CD4-positive, alpha-beta memory T cell (primary cell): ENCODE measurements at regions not wholly inside any gene's neighbourhood (a gene's known extent, or its start where the extent isn't known, plus 50 kb on each side); places are given as distances from the start of the nearest gene placed in this dataset.

ENCODE experiments used
- CTCF ChIA-PET: fragments of 350-600 bp; sonication (Branson Sonifier 250); formaldehyde crosslinking; loops from one replicate; lab custom pipeline; 2021; ENCODE audit warnings: inconsistent platforms; ENCODE audit not compliant: partially characterized antibody; lab: Charles Lee
- POLR2A ChIA-PET: fragments of 350-600 bp; sonication (Branson Sonifier 250); formaldehyde crosslinking; loops from one replicate; lab custom pipeline; 2021; ENCODE audit not compliant: partially characterized antibody; lab: Charles Lee
- DNase-seq, 5 donors: peaks; one replicate each; pipeline versions ENCODE4 v3.0.0 to v3.0.0-alpha.2; 2020 to 2022; ENCODE audit warnings: mixed read lengths in 1 of 5
- H3K27ac ChIP-seq: one replicate; pipeline ENCODE4 v1.7.0; 2013; ENCODE audit warnings: low read depth, low read length
- H3K27me3 ChIP-seq: 2 replicates; pipeline ENCODE4 v1.7.0; 2013; ENCODE audit warnings: mild to moderate bottlenecking, low read length, moderate library complexity; ENCODE audit not compliant: insufficient read depth
- H3K36me3 ChIP-seq: 2 replicates; pipeline ENCODE4 v1.7.0; 2013; ENCODE audit warnings: mild to moderate bottlenecking, low read length, moderate library complexity; ENCODE audit not compliant: insufficient read depth
- H3K4me1 ChIP-seq: 2 replicates; pipeline ENCODE4 v1.7.0; 2013; ENCODE audit warnings: mild to moderate bottlenecking, low read length, moderate library complexity; ENCODE audit not compliant: insufficient read depth
- H3K4me3 ChIP-seq, 2 donors: one replicate each; pipeline ENCODE4 v1.7.0; 2013; ENCODE audit warnings: low read length in 2 of 2, mild to moderate bottlenecking in 1 of 2
- H3K9me3 ChIP-seq, 2 donors: one replicate each; pipeline ENCODE4 v1.7.0; 2013; ENCODE audit warnings: low read length in 2 of 2, control low read depth in 1 of 2; ENCODE audit not compliant: control insufficient read depth in 1 of 2
- H3K27ac Mint-ChIP-seq, 7 donors: one replicate each; pipeline ENCODE4 v1.8.0; 2020 to 2021; ENCODE audit warnings: mixed read lengths in 7 of 7, mild to moderate bottlenecking in 6 of 7, inconsistent platforms in 3 of 7, moderate library complexity in 3 of 7
- H3K27me3 Mint-ChIP-seq, 2 donors: one replicate each; pipeline ENCODE4 v1.8.0; 2020 to 2021; ENCODE audit warnings: mixed read lengths in 2 of 2
- H3K36me3 Mint-ChIP-seq, 2 donors: one replicate each; pipeline ENCODE4 v1.8.0; 2020 to 2021; ENCODE audit warnings: mixed read lengths in 2 of 2, inconsistent platforms in 1 of 2, mild to moderate bottlenecking in 1 of 2
- H3K4me1 Mint-ChIP-seq, 4 donors: one replicate each; pipeline ENCODE4 v1.8.0; 2020 to 2021; ENCODE audit warnings: mixed read lengths in 4 of 4, mild to moderate bottlenecking in 1 of 4
- H3K4me3 Mint-ChIP-seq, 8 donors: one replicate each; pipeline ENCODE4 v1.8.0; 2020 to 2021; ENCODE audit warnings: mixed read lengths in 8 of 8, mild to moderate bottlenecking in 7 of 8, moderate library complexity in 6 of 8, inconsistent platforms in 3 of 8
- H3K9me3 Mint-ChIP-seq, 8 donors: one replicate each; pipeline ENCODE4 v1.8.0; 2020 to 2021; ENCODE audit warnings: mixed read lengths in 8 of 8, mild to moderate bottlenecking in 5 of 8, inconsistent platforms in 3 of 8, moderate library complexity in 1 of 8
- intact Hi-C: fragments of 100-400 bp; cut with micrococcal nuclease; formaldehyde crosslinking; loops from one replicate; pipeline ENCODE4 v1.15.1; 2023

DNA sequence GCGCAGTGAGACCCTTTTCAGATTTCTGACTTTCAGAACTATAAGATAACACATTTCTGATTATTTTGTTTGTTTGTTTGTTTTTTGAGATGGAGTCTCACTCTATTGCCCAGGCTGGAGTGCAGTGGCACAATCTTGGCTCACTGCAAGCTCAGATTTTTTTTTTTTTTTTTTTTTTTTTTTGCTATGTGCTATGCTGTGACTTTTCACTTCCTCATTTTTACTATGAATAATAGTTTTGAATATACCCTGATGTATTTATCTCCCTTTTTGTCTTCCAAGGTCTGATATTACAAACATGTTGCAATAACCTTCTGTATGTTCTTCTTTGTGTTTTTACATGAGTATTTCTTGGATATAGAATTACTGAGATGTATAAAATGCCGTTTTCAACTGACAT lies 658.7 kb upstream of the SEL1L start:
- no peak overlapping the region for H3K27ac ChIP-seq
- Mint-ChIP-seq H3K36me3 (no peaks in the 10 kb centered on the region), H3K27me3 (no peaks in the 10 kb centered on the region), H3K4me1 (no peaks in the 10 kb centered on the region), H3K9me3 (peaks cover 4 to 28% (median 10%) of the 10 kb centered on the region in 8 donors), H3K4me3 (no peak overlapping the region), H3K27ac (no peak overlapping the region)
- no peak for DNase-seq
- H3K27me3 ChIP-seq, result no peaks in the 10 kb centered on the region
- POLR2A ChIA-PET, result no interaction called here
- no peaks in the 10 kb centered on the region for H3K36me3 ChIP-seq
- no peaks in the 10 kb centered on the region for H3K4me1 ChIP-seq
- intact Hi-C loops, result no loop called here
- CTCF ChIA-PET, result no interaction called here
- H3K9me3 ChIP-seq, result no peaks in the 10 kb centered on the region
- no peak overlapping the region for H3K4me3 ChIP-seq

DNA sequence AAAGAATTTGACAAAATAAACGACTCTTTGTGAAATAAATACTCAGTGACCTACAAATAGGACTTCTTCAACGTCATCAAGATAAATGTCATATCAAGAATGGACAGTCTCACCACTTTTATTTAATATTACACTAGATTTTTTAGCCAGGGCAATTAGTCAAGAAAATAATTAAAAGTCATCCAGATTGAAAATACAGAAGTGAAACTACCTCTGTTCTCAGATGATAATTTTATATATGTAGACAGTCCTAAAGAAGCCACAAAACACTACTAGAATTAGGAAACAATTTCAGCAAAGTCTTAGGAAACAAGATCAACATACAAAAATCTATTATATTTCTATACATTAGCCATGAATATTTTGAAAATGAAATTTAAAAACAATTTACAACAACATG lies 689.6 kb upstream of the SEL1L start:
- no peaks in the 10 kb centered on the region for H3K27me3 ChIP-seq
- H3K4me3 Mint-ChIP-seq, result no peak overlapping the region
- H3K36me3 ChIP-seq, result no peaks in the 10 kb centered on the region
- no peaks in the 10 kb centered on the region for H3K27me3 Mint-ChIP-seq
- CTCF ChIA-PET, result no interaction called here
- no peaks in the 10 kb centered on the region for H3K4me1 ChIP-seq
- peaks cover 2 to 19% (median 12%) of the 10 kb centered on the region in 8 donors for H3K9me3 Mint-ChIP-seq
- POLR2A ChIA-PET, result no interaction called here
- no peaks in the 10 kb centered on the region for H3K9me3 ChIP-seq
- H3K36me3 Mint-ChIP-seq, result no peaks in the 10 kb centered on the region
- no peak overlapping the region for H3K27ac ChIP-seq
- H3K4me1 Mint-ChIP-seq, result no peaks in the 10 kb centered on the region
- H3K27ac Mint-ChIP-seq, result no peak overlapping the region
- no peak overlapping the region for H3K4me3 ChIP-seq
- DNase-seq, result no peak
- intact Hi-C loops, result no loop called here

DNA sequence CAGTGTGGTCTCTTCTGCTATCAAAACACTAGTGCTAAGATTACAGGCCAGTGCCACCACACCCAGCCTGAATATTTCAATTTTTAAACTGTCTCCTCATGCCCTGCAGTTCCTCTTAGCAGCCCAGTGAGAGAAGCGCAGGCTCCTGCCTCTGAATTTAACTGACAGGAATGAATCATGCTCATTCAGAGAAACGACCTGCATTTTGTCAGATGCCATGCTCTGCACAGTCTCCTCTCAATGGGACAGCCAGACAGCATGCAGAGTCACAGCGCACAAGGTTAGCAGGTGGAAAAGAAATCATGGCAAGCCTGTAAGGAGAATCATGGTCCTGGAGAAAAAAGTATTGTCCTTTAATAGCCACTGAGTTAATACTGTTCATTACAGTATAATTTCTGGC lies 691.0 kb upstream of the SEL1L start:
- DNase-seq, result no peak
- Histone ChIP-seq H3K27me3 (no peaks in the 10 kb centered on the region), H3K9me3 (no peaks in the 10 kb centered on the region), H3K36me3 (no peaks in the 10 kb centered on the region), H3K4me1 (no peaks in the 10 kb centered on the region), H3K27ac (no peak overlapping the region), H3K4me3 (no peak overlapping the region)
- H3K4me1 Mint-ChIP-seq, result no peaks in the 10 kb centered on the region
- H3K9me3 Mint-ChIP-seq, result peaks cover 3 to 20% (median 9%) of the 10 kb centered on the region in 8 donors
- H3K36me3 Mint-ChIP-seq, result no peaks in the 10 kb centered on the region
- ChIA-PET POLR2A (no interaction called here), CTCF (no interaction called here)
- intact Hi-C loops, result no loop called here
- no peak overlapping the region for H3K4me3 Mint-ChIP-seq
- no peak overlapping the region for H3K27ac Mint-ChIP-seq
- no peaks in the 10 kb centered on the region for H3K27me3 Mint-ChIP-seq

- H3K9me3 ChIP-seq, result no peaks in the 10 kb centered on the region
- DNase-seq, result no peak
- Mint-ChIP-seq H3K36me3 (no peaks in the 10 kb centered on the region), H3K4me1 (no peaks in the 10 kb centered on the region), H3K4me3 (no peak overlapping the region), H3K27me3 (no peaks in the 10 kb centered on the region), H3K27ac (no peak overlapping the region), H3K9me3 (peaks cover 0 to 27% (median 12%) of the 10 kb centered on the region in 8 donors)
- H3K4me1 ChIP-seq, result no peaks in the 10 kb centered on the region
- no peaks in the 10 kb centered on the region for H3K27me3 ChIP-seq
- ChIA-PET POLR2A (no interaction called here), CTCF (no interaction called here)
- intact Hi-C loops, result no loop called here
- no peak overlapping the region for H3K4me3 ChIP-seq
- H3K36me3 ChIP-seq, result no peaks in the 10 kb centered on the region
- no peak overlapping the region for H3K27ac ChIP-seq
Observed at GRCh38 chr14:82230748-82231147, 697.1 kb upstream of the SEL1L start.

DNA sequence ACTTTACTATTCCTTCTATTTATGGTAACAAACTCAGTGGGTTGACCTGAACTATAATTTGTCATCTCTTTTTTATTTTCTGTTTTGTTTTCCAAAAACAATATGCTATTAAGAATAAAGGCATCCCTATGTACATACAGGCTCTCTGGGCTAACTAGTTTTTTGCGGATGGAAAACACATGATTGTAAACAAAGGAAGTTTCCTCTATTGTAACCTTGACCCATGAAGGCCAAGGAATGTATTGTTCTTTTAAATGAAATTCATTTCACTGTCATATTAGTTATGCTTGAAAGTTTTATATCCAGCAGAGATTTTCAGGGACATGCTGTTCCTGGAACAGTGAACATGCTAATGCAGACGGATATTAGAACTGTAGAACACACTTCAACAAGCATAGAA lies 705.0 kb upstream of the SEL1L start:
- POLR2A ChIA-PET, result no interaction called here
- intact Hi-C loops, result no loop called here
- H3K36me3 ChIP-seq, result no peaks in the 10 kb centered on the region
- H3K9me3 ChIP-seq, result no peaks in the 10 kb centered on the region
- Mint-ChIP-seq H3K4me1 (no peaks in the 10 kb centered on the region), H3K9me3 (peaks cover 5 to 24% (median 12%) of the 10 kb centered on the region in 8 donors), H3K4me3 (no peak overlapping the region), H3K36me3 (no peaks in the 10 kb centered on the region), H3K27ac (no peak overlapping the region), H3K27me3 (no peaks in the 10 kb centered on the region)
- no peaks in the 10 kb centered on the region for H3K27me3 ChIP-seq
- DNase-seq, result no peak
- no peaks in the 10 kb centered on the region for H3K4me1 ChIP-seq
- no peak overlapping the region for H3K4me3 ChIP-seq
- H3K27ac ChIP-seq, result no peak overlapping the region
- CTCF ChIA-PET, result no interaction called here

DNA sequence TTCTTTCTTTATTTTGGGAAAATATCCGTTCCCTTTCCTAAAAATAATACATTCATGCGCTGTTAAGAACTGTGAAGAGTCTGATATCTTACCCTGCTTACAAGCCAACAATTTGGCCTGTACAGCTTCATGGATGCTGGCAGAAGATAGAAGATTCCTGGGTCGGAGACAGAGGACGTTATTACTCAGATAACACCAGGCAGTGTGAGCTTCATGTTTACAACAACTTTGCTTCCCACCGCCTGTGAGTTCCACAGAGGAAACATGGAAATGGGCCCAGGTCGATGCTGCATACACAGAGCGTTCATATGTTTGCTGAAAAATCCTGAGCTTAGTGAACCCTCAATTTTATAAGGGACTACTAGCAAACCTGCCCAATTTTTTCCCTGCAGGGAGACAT lies 705.6 kb upstream of the SEL1L start:
- H3K36me3 Mint-ChIP-seq, result no peaks in the 10 kb centered on the region
- intact Hi-C loops, result no loop called here
- no peak overlapping the region for H3K4me3 ChIP-seq
- no peaks in the 10 kb centered on the region for H3K9me3 ChIP-seq
- H3K27ac ChIP-seq, result no peak overlapping the region
- H3K4me3 Mint-ChIP-seq, result no peak overlapping the region
- H3K27ac Mint-ChIP-seq, result no peak overlapping the region
- no peaks in the 10 kb centered on the region for H3K4me1 Mint-ChIP-seq
- H3K36me3 ChIP-seq, result no peaks in the 10 kb centered on the region
- no peaks in the 10 kb centered on the region for H3K27me3 ChIP-seq
- ChIA-PET POLR2A (no interaction called here), CTCF (no interaction called here)
- no peak for DNase-seq
- no peaks in the 10 kb centered on the region for H3K27me3 Mint-ChIP-seq
- H3K9me3 Mint-ChIP-seq, result peaks cover 5 to 24% (median 12%) of the 10 kb centered on the region in 8 donors
- H3K4me1 ChIP-seq, result no peaks in the 10 kb centered on the region

DNA sequence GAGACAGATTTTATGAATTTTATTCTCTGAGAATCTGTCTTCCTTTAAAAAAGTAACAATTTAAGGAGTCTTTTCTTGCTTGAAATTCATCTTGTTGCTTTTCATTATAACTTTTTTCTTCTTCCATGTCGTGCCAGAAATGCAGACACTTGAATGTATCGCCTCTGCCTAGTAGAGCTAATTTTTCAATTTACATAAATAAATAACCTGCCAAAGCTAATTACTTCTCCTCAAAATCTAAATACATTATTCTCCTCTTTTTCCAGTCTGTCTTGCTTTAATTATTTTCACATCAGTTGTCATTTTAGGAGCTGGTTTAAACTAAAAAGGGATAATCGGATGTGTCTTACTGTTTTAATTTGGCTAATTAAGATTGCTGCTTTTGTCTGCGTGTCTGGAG lies 711.1 kb upstream of the SEL1L start:
- no peaks in the 10 kb centered on the region for H3K4me1 ChIP-seq
- Mint-ChIP-seq H3K36me3 (no peaks in the 10 kb centered on the region), H3K27ac (no peak overlapping the region), H3K9me3 (peaks cover 0 to 17% (median 4%) of the 10 kb centered on the region in 8 donors), H3K27me3 (no peaks in the 10 kb centered on the region), H3K4me1 (no peaks in the 10 kb centered on the region), H3K4me3 (no peak overlapping the region)
- no peak for DNase-seq
- no peak overlapping the region for H3K27ac ChIP-seq
- no peaks in the 10 kb centered on the region for H3K9me3 ChIP-seq
- no peaks in the 10 kb centered on the region for H3K27me3 ChIP-seq
- ChIA-PET CTCF (no interaction called here), POLR2A (no interaction called here)
- H3K36me3 ChIP-seq, result no peaks in the 10 kb centered on the region
- no peak overlapping the region for H3K4me3 ChIP-seq
- intact Hi-C loops, result no loop called here

- H3K27me3 Mint-ChIP-seq, result no peaks in the 10 kb centered on the region
- Histone ChIP-seq H3K36me3 (no peaks in the 10 kb centered on the region), H3K9me3 (no peaks in the 10 kb centered on the region), H3K27ac (no peak overlapping the region), H3K4me1 (no peaks in the 10 kb centered on the region), H3K4me3 (no peak overlapping the region), H3K27me3 (no peaks in the 10 kb centered on the region)
- CTCF ChIA-PET, result no interaction called here
- POLR2A ChIA-PET, result no interaction called here
- peaks cover 0 to 30% (median 8%) of the 10 kb centered on the region in 8 donors for H3K9me3 Mint-ChIP-seq
- H3K4me3 Mint-ChIP-seq, result no peak overlapping the region
- no peak overlapping the region for H3K27ac Mint-ChIP-seq
- intact Hi-C loops, result no loop called here
- H3K36me3 Mint-ChIP-seq, result no peaks in the 10 kb centered on the region
- DNase-seq, result no peak
- no peaks in the 10 kb centered on the region for H3K4me1 Mint-ChIP-seq
Observed at GRCh38 chr14:82251494-82251893, 717.8 kb upstream of the SEL1L start.
